ENCODE measurements at regions not wholly inside any gene's neighbourhood (a gene's known extent, or its start where the extent isn't known, plus 50 kb on each side); places are given as distances from the start of the nearest gene placed in this dataset.

GRCh38 chr6:167567142-167568033, 242.5 kb downstream of the TTLL2 start:
- DNase-seq = no peak

GRCh38 chr6:167568407-167569024, 243.6 kb downstream of the TTLL2 start:
- no peak for DNase-seq

GRCh38 chr6:167569041-167569805, 244.3 kb downstream of the TTLL2 start:
- DNase-seq = no peak

- no peak for DNase-seq
Measured at GRCh38 chr6:167569879-167570278, 245.0 kb downstream of the TTLL2 start.

GRCh38 chr6:167570460-167571400, 245.8 kb downstream of the TTLL2 start:
- no peak for DNase-seq

- no peak for DNase-seq
Measured at GRCh38 chr6:167571550-167571949, 246.7 kb downstream of the TTLL2 start.

- DNase-seq = no peak
Measured at GRCh38 chr6:167572106-167572505, 247.2 kb downstream of the TTLL2 start.

- DNase-seq = no peak
Measured at GRCh38 chr6:167572841-167573271, 248.0 kb downstream of the TTLL2 start.

- no peak for DNase-seq
Measured at GRCh38 chr6:167573461-167574215, 248.8 kb downstream of the TTLL2 start.

- no peak for DNase-seq
Measured at GRCh38 chr6:167574431-167575151, 249.7 kb downstream of the TTLL2 start.

GRCh38 chr6:167575158-167575696, 250.3 kb downstream of the TTLL2 start:
- no peak for DNase-seq

- no peak for DNase-seq
Measured at GRCh38 chr6:167576050-167576741, 250.5 kb upstream of the AFDN start.

GRCh38 chr6:167576828-167577503, 249.7 kb upstream of the AFDN start:
- no peak for DNase-seq

GRCh38 chr6:167577891-167578361, 248.8 kb upstream of the AFDN start:
- DNase-seq = no peak

- no peak for DNase-seq
Measured at GRCh38 chr6:167578371-167578901, 248.3 kb upstream of the AFDN start.

GRCh38 chr6:167579806-167580618, 246.7 kb upstream of the AFDN start:
- no peak for DNase-seq

GRCh38 chr6:167580619-167580911, 246.1 kb upstream of the AFDN start:
- DNase-seq = no peak

- no peak for DNase-seq
Measured at GRCh38 chr6:167581637-167582036, 245.1 kb upstream of the AFDN start.
